ENCODE measurements at regions not wholly inside any gene's neighbourhood (a gene's known extent, or its start where the extent isn't known, plus 50 kb on each side); places are given as distances from the start of the nearest gene placed in this dataset.

DNA sequence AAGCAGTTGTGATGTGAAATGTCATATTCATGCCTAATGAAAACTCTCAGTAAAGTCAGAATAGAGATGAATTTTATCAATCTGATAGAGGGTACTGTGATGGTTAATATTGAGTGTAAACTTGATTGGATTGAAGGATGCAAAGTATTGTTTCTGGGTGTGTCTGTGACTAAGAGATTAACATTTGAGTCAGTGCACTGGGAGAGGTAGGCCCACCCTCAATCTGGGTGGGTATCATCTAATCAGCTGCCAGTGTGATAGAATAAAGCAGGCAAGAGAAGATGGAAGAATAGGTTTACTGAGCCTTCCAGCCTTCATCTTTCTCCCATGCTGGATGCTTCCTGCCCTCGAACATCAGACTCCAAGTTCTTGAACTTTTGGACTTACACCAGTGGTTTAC lies 124.3 kb downstream of the CENPW start:
- TF ChIP-seq, protein P1, sequence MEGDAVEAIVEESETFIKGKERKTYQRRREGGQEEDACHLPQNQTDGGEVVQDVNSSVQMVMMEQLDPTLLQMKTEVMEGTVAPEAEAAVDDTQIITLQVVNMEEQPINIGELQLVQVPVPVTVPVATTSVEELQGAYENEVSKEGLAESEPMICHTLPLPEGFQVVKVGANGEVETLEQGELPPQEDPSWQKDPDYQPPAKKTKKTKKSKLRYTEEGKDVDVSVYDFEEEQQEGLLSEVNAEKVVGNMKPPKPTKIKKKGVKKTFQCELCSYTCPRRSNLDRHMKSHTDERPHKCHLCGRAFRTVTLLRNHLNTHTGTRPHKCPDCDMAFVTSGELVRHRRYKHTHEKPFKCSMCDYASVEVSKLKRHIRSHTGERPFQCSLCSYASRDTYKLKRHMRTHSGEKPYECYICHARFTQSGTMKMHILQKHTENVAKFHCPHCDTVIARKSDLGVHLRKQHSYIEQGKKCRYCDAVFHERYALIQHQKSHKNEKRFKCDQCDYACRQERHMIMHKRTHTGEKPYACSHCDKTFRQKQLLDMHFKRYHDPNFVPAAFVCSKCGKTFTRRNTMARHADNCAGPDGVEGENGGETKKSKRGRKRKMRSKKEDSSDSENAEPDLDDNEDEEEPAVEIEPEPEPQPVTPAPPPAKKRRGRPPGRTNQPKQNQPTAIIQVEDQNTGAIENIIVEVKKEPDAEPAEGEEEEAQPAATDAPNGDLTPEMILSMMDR (conservative IDR thresholded peaks at IDR 0.05): no peak
- DNase-seq: no peak
- no peak overlapping the region for H4K8ac ChIP-seq (replicated peaks; ENCODE audit: insufficient read length, low read depth, low read length)
- H2BK120ac ChIP-seq (ENCODE audit: low read depth, low read length, poor library complexity, severe bottlenecking): no peak overlapping the region
- H3K4ac ChIP-seq (ENCODE audit: low read depth, low read length): no peak overlapping the region
- Mint-ChIP-seq H3K27ac (no peak overlapping the region), H3K27me3 (ENCODE audit: low read depth) (no peaks in the 10 kb centered on the region), H3K36me3 (ENCODE audit: insufficient read depth in 1 of 3, low read depth in 3 of 3) (peaks cover 0 to 2% (median 0%) of the 10 kb centered on the region in 3 experiments; a peak in 2 of 7 replicates), H3K4me1 (no peaks in the 10 kb centered on the region), H3K4me3 (no peak overlapping the region), H3K9me3 (peaks cover 2 to 4% of the 10 kb centered on the region in 2 experiments; a peak in 3 of 5 replicates)
- no peak overlapping the region for H2BK15ac ChIP-seq (ENCODE audit: low read depth, low read length)
- H3K23me2 ChIP-seq (ENCODE audit: insufficient read length, low read depth, low read length, poor library complexity, severe bottlenecking): no peaks in the 10 kb centered on the region
- no peaks in the 10 kb centered on the region for H3K79me2 ChIP-seq (ENCODE audit: insufficient read depth, low read length)
- no peak overlapping the region for H3K4me2 ChIP-seq (ENCODE audit: insufficient read depth, insufficient read length, low read length)
- no peaks in the 10 kb centered on the region for H3K9me3 ChIP-seq (ENCODE audit: control insufficient read depth, low read depth, low read length)
- no peak overlapping the region for H2AFZ ChIP-seq (ENCODE audit: low read length)
- no peak overlapping the region for H2BK20ac ChIP-seq (ENCODE audit: low read depth, low read length, poor library complexity, severe bottlenecking)
- no peaks in the 10 kb centered on the region for H3K79me1 ChIP-seq (ENCODE audit: insufficient read depth, low read depth, low read length, poor library complexity, severe bottlenecking)
- H4K91ac ChIP-seq (ENCODE audit: insufficient read length, low read depth, low read length): no peak overlapping the region
- H2BK12ac ChIP-seq (ENCODE audit: insufficient read length, low read depth, low read length): no peak overlapping the region
- no peaks in the 10 kb centered on the region for H3K27me3 ChIP-seq (ENCODE audit: insufficient read depth, low read length)
- no peak overlapping the region for H3K27ac ChIP-seq (ENCODE audit: insufficient read length, low read depth, low read length)
- WGBS (ENCODE audit: extremely low coverage, insufficient read length, low lambda C conversion rate): no CpG with 5 or more reads among the region's 1 CpG
- H3K9ac ChIP-seq (ENCODE audit: extremely low read depth, insufficient read length, low read length): no peak overlapping the region
- no peak overlapping the region for H3K23ac ChIP-seq (ENCODE audit: insufficient read length, low read depth, low read length)
- no peak overlapping the region for H3K18ac ChIP-seq (ENCODE audit: insufficient read length, low read depth, low read length)
- H2BK5ac ChIP-seq (ENCODE audit: insufficient read length, low read length): no peak overlapping the region
- H3K14ac ChIP-seq (ENCODE audit: insufficient read depth, low read length): no peak overlapping the region
- H3K56ac ChIP-seq (ENCODE audit: insufficient read length, low read depth, low read length): no peak overlapping the region
- H3K4me1 ChIP-seq (ENCODE audit: insufficient read depth, low read length): no peaks in the 10 kb centered on the region
- H3T11ph ChIP-seq (ENCODE audit: low read length): no peak overlapping the region
- H2AK5ac ChIP-seq (ENCODE audit: insufficient read length, low read length): no peak overlapping the region
- no peak overlapping the region for H4K5ac ChIP-seq (ENCODE audit: insufficient read length, low read depth, low read length)
- no peaks in the 10 kb centered on the region for H4K20me1 ChIP-seq (ENCODE audit: control insufficient read depth, insufficient read depth, insufficient read length)

All from H9 (cell line).